IMR-90 (cell line): ENCODE measurements at regions not wholly inside any gene's neighbourhood (a gene's known extent, or its start where the extent isn't known, plus 50 kb on each side); places are given as distances from the start of the nearest gene placed in this dataset.
A peak's percentile ranks its signal among the peaks of the same experiment; 100 is the strongest.

ENCODE experiments used
- ATAC-seq: fragments of 200-7000 bp; cut with Tn5 transposase; 2 replicates; pipeline ENCODE4 v1.9.1; 2020; ENCODE audit warnings: low read depth, mild to moderate bottlenecking, moderate library complexity
- BruUV-seq: library from RNA; stranded (reverse); fragments of 400-500 nt; replicated peaks from 2 replicates; lab custom pipeline; 2021; lab: Mats Ljungman, UMichigan
- CTCF ChIA-PET: fragments of 300-600 bp; formaldehyde crosslinking; extraction: SDS; loops from one replicate; lab custom pipeline; 2021; ENCODE audit warnings: antibody characterized with exemption; lab: Yijun Ruan, JAX
- POLR2A ChIA-PET: fragments of 300-600 bp; sonication (Branson Sonifier 250); formaldehyde crosslinking; loops from one replicate; lab custom pipeline; 2022; ENCODE audit warnings: antibody characterized with exemption; ENCODE audit not compliant: unreplicated experiment; lab: Charles Lee
- DNase-seq: peaks from one replicate; pipeline ENCODE4 v3.0.0; 2013
- H2AFZ ChIP-seq: replicated peaks from 2 replicates; pipeline ENCODE3; 2013; ENCODE audit warnings: low read length, mild to moderate bottlenecking; ENCODE audit not compliant: poor library complexity
- H2AK5ac ChIP-seq: 2 replicates; pipeline ENCODE4 v1.6.1; 2013; ENCODE audit warnings: low read depth, low read length, inconsistent platforms
- H2AK9ac ChIP-seq: replicated peaks from 2 replicates; pipeline ENCODE3; 2013; ENCODE audit warnings: mild to moderate bottlenecking, low read depth, low read length, moderate library complexity; ENCODE audit not compliant: poor library complexity
- H2BK120ac ChIP-seq: 2 replicates; pipeline ENCODE4 v1.6.1; 2013; ENCODE audit warnings: low read depth, low read length, inconsistent platforms
- H2BK15ac ChIP-seq: 3 replicates; pipeline ENCODE4 v1.6.1; 2013; ENCODE audit warnings: low read depth, low read length, inconsistent platforms
- H2BK20ac ChIP-seq: 2 replicates; pipeline ENCODE4 v1.6.1; 2013; ENCODE audit warnings: low read depth, mild to moderate bottlenecking, inconsistent platforms, low read length, moderate library complexity
- H2BK5ac ChIP-seq: 2 replicates; pipeline ENCODE4 v1.6.1; 2013; ENCODE audit warnings: mild to moderate bottlenecking, low read depth, low read length, inconsistent platforms; ENCODE audit not compliant: poor library complexity, severe bottlenecking
- H3K14ac ChIP-seq: replicated peaks from 2 replicates; pipeline ENCODE4 v1.6.1; 2013; ENCODE audit warnings: low read depth, low read length, inconsistent platforms
- H3K18ac ChIP-seq: 2 replicates; pipeline ENCODE4 v1.6.1; 2013; ENCODE audit warnings: low read depth, low read length, control low read depth
- H3K23ac ChIP-seq: 2 replicates; pipeline ENCODE4 v1.6.1; 2013; ENCODE audit warnings: low read depth, low read length, inconsistent platforms
- H3K27ac ChIP-seq: 2 replicates; pipeline ENCODE4 v1.5.1; 2013; ENCODE audit warnings: mild to moderate bottlenecking, control low read depth, low read length; ENCODE audit not compliant: insufficient read depth
- H3K27me3 ChIP-seq: 2 replicates; pipeline ENCODE4 v1.6.1; 2013; ENCODE audit warnings: low read length; ENCODE audit not compliant: control insufficient read depth, insufficient read depth
- H3K36me3 ChIP-seq: 2 replicates; pipeline ENCODE4 v1.6.1; 2013; ENCODE audit warnings: low read length, mixed read lengths; ENCODE audit not compliant: control insufficient read depth, insufficient read depth
- H3K4ac ChIP-seq: 2 replicates; pipeline ENCODE4 v1.6.1; 2013; ENCODE audit warnings: low read depth, low read length, inconsistent platforms
- H3K4me1 ChIP-seq: 2 replicates; pipeline ENCODE4 v1.6.1; 2013; ENCODE audit warnings: low read length, mixed read lengths; ENCODE audit not compliant: control insufficient read depth, insufficient read depth
- H3K4me2 ChIP-seq: 2 replicates; pipeline ENCODE4 v1.6.1; 2013; ENCODE audit warnings: low read depth, mild to moderate bottlenecking, control low read depth, low read length, moderate library complexity
- H3K4me3 ChIP-seq: 2 replicates; pipeline ENCODE4 v1.5.1; 2013; ENCODE audit warnings: low read depth, mild to moderate bottlenecking, control low read depth, low read length, moderate library complexity; ENCODE audit not compliant: insufficient read depth
- H3K56ac ChIP-seq: 2 replicates; pipeline ENCODE4 v1.6.1; 2013; ENCODE audit warnings: low read length, inconsistent platforms; ENCODE audit not compliant: insufficient read depth; ENCODE audit errors: extremely low read depth
- H3K79me1 ChIP-seq, 2 experiments: 2 replicates each; pipeline ENCODE4 v1.6.1; 2013; ENCODE audit warnings: low read length in 2 of 2, inconsistent platforms in 1 of 2, low read depth in 1 of 2
- H3K9ac ChIP-seq: 2 replicates; pipeline ENCODE4 v1.6.1; 2013; ENCODE audit warnings: low read depth, low read length, control low read depth
- H3K9me1 ChIP-seq: 2 replicates; pipeline ENCODE4 v1.6.1; 2013; ENCODE audit warnings: low read length, inconsistent platforms; ENCODE audit not compliant: insufficient read depth
- H3K9me3 ChIP-seq: 2 replicates; pipeline ENCODE4 v1.6.1; 2013; ENCODE audit warnings: low read length; ENCODE audit not compliant: control insufficient read depth, insufficient read depth
- H4K20me1 ChIP-seq: 2 replicates; pipeline ENCODE4 v1.6.1; 2013; ENCODE audit warnings: low read length, inconsistent platforms; ENCODE audit not compliant: insufficient read depth
- H4K5ac ChIP-seq: 2 replicates; pipeline ENCODE4 v1.6.1; 2013; ENCODE audit warnings: mild to moderate bottlenecking, low read depth, low read length, control low read depth
- H4K8ac ChIP-seq, 2 experiments: 2 replicates each; pipeline ENCODE4 v1.6.1; 2013; ENCODE audit warnings: low read depth in 2 of 2, low read length in 2 of 2, control low read depth in 1 of 2, inconsistent platforms in 1 of 2
- H4K91ac ChIP-seq: 2 replicates; pipeline ENCODE4 v1.6.1; 2013; ENCODE audit warnings: low read depth, low read length, inconsistent platforms; ENCODE audit not compliant: insufficient read depth
- BHLHE40 ChIP-seq: fragments of 150-350 bp; IDR thresholded peaks from 2 replicates; pipeline ENCODE4 v1.6.1; 2016; ENCODE audit warnings: mild to moderate bottlenecking, low read depth, low read length
- CEBPB ChIP-seq: IDR thresholded peaks from 2 replicates; pipeline ENCODE4 v1.6.1; 2012; ENCODE audit warnings: low read depth, low read length, improper control_type of control experiment
- RAD21 ChIP-seq: IDR thresholded peaks from 2 replicates; pipeline ENCODE4 v1.6.1; 2012; ENCODE audit warnings: low read length, improper control_type of control experiment
- RCOR1 ChIP-seq: IDR thresholded peaks from 2 replicates; pipeline ENCODE4 v1.6.1; 2012; ENCODE audit warnings: mild to moderate bottlenecking, low read length, improper control_type of control experiment; ENCODE audit not compliant: insufficient replicate concordance
- WGBS, 2 experiments: methylation state at CpG; one replicate each; pipeline versions ENCODE4 v1.1.5 to v1.1.7; 2013; ENCODE audit warnings: missing lambda C conversion rate in 2 of 2; ENCODE audit not compliant: insufficient read length in 1 of 2; ENCODE audit errors: extremely low coverage in 2 of 2; 5-methylcytosine and 5-hydroxymethylcytosine counted together
- dilution Hi-C: fragments of 300-500 bp; cut with HindIII; formaldehyde crosslinking; loops from one replicate; pipeline ENCODE4 v1.14.3; 2018; ENCODE audit warnings: low sequenced_read_pairs; ENCODE audit not compliant: unreplicated experiment
- in situ Hi-C: fragments of 300-500 bp; cut with MboI; formaldehyde crosslinking; loops from 3 replicates; pipeline ENCODE4 v1.14.3; 2019; ENCODE audit warnings: low sequenced_read_pairs, inconsistent platforms, mixed read lengths
- intact Hi-C: fragments of 100-400 bp; cut with micrococcal nuclease; formaldehyde crosslinking; loops from 2 replicates; pipeline ENCODE4 v1.10.0; 2022
- TF ChIP-seq, protein P1 (sequence below): fragments of 150-350 bp; IDR thresholded peaks from 2 replicates; pipeline ENCODE4 v1.6.1; 2017; ENCODE audit warnings: mild to moderate bottlenecking, antibody characterized with exemption, low read length, low read depth

GRCh38 chr5:17075236-17075635, 139.1 kb upstream of the MYO10 start:
- Histone ChIP-seq H4K20me1 (no peaks in the 10 kb centered on the region), H3K14ac (no peak overlapping the region), H4K8ac (no peak overlapping the region), H2BK15ac (no peak overlapping the region), H3K36me3 (no peaks in the 10 kb centered on the region), H2BK20ac (no peak overlapping the region), H3K56ac (no peak overlapping the region), H3K27me3 (no peaks in the 10 kb centered on the region), H3K9me3 (no peaks in the 10 kb centered on the region), H4K5ac (no peak overlapping the region), H2BK120ac (no peak overlapping the region), H2AK9ac (no peak overlapping the region), H2AK5ac (no peak overlapping the region), H3K9me1 (no peaks in the 10 kb centered on the region), H2AFZ (no peak overlapping the region), H3K23ac (0 out of 2 replicates have a peak overlapping the region, but pooled peaks have one; percentile 14), H2BK5ac (no peak overlapping the region), H3K18ac (no peak overlapping the region), H4K91ac (no peak overlapping the region), H3K27ac (no peak overlapping the region), H3K4me1 (no peaks in the 10 kb centered on the region; the same call in 1 of the 2 replicates), H3K4me3 (no peak overlapping the region), H3K4me2 (no peak overlapping the region), H3K9ac (no peak overlapping the region), H3K79me1 (no peaks in the 10 kb centered on the region), H3K4ac (no peak overlapping the region)
- DNase-seq (no peak), ATAC-seq (no peak)
- CTCF ChIA-PET = no interaction called here
- in situ Hi-C loops (no loop called here), dilution Hi-C loops (no loop called here), intact Hi-C loops (no loop called here)
- no CpG with 5 or more reads among the region's 4 CpGs for WGBS, 2 experiments
- TF ChIP-seq, protein P1, sequence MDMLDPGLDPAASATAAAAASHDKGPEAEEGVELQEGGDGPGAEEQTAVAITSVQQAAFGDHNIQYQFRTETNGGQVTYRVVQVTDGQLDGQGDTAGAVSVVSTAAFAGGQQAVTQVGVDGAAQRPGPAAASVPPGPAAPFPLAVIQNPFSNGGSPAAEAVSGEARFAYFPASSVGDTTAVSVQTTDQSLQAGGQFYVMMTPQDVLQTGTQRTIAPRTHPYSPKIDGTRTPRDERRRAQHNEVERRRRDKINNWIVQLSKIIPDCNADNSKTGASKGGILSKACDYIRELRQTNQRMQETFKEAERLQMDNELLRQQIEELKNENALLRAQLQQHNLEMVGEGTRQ = no peak
- TF ChIP-seq RCOR1 (no peak), BHLHE40 (no peak), CEBPB (no peak), RAD21 (no peak)
- POLR2A ChIA-PET = no interaction called here
- no TSS peak for BruUV-seq
